Heart right ventricle (tissue), 16 donors: ENCODE measurements at regions not wholly inside any gene's neighbourhood (a gene's known extent, or its start where the extent isn't known, plus 50 kb on each side); places are given as distances from the start of the nearest gene placed in this dataset.

ENCODE experiments used
- ATAC-seq, 8 donors: fragments of 200-7000 bp; cut with Tn5 transposase; one replicate each; pipeline ENCODE4 v1.9.1; 2020; ENCODE audit warnings: mild to moderate bottlenecking in 8 of 8, moderate library complexity in 8 of 8, moderate number of reproducible peaks in 1 of 8
- DNase-seq, 2 donors: peaks; one replicate each; pipeline ENCODE4 v3.0.0-alpha.2; 2020
- H3K27ac ChIP-seq, 10 donors: fragments of 200-600 bp; sonication (generic) in 2 of 10; one replicate each; pipeline versions ENCODE4 v1.5.0 to v1.8.0; 2020 to 2022; ENCODE audit warnings: mild to moderate bottlenecking in 3 of 10
- H3K27me3 ChIP-seq, 7 donors: fragments of 200-600 bp; one replicate each; pipeline ENCODE4 v1.8.0; 2021 to 2022; ENCODE audit warnings: mild to moderate bottlenecking in 2 of 7
- H3K36me3 ChIP-seq, 9 donors: fragments of 200-600 bp; sonication (generic) in 1 of 9; one replicate each; pipeline versions ENCODE4 v1.5.0 to v1.8.0; 2020 to 2022; ENCODE audit warnings: mild to moderate bottlenecking in 2 of 9
- H3K4me1 ChIP-seq, 9 donors: fragments of 200-600 bp; sonication (generic) in 1 of 9; one replicate each; pipeline versions ENCODE4 v1.5.0 to v1.8.0; 2020 to 2022; ENCODE audit warnings: mild to moderate bottlenecking in 4 of 9
- H3K4me3 ChIP-seq, 10 donors: fragments of 200-600 bp; sonication (generic) in 2 of 10; one replicate each; pipeline versions ENCODE4 v1.5.0 to v1.8.0; 2020 to 2022; ENCODE audit warnings: mild to moderate bottlenecking in 7 of 10, moderate library complexity in 2 of 10
- H3K9me3 ChIP-seq, 11 donors: fragments of 200-600 bp in 10 of 11; sonication (generic) in 2 of 11; one replicate each; pipeline versions ENCODE4 v1.5.0 to v1.8.0; 2013 to 2022; ENCODE audit warnings: mild to moderate bottlenecking in 2 of 11, control low read depth in 1 of 11, moderate library complexity in 1 of 11
- WGBS, 2 donors: extraction: QIAGEN DNeasy Blood & Tissue Kit; methylation state at CpG; one replicate each; pipeline ENCODE4 v1.1.7; 2013; ENCODE audit warnings: inconsistent platforms in 1 of 2; 5-methylcytosine and 5-hydroxymethylcytosine counted together
- intact Hi-C, 10 donors: fragments of 100-400 bp; cut with DNase I; formaldehyde crosslinking; loops; one replicate each; pipeline versions ENCODE4 v1.11.1 to v1.14.2; 2022
- TF ChIP-seq, protein P1 (sequence below), 9 donors: fragments of 200-600 bp; sonication (generic) in 2 of 9; IDR thresholded peaks; one replicate each; pipeline versions ENCODE4 v1.5.0 to v1.8.0; 2021 to 2022; ENCODE audit warnings: antibody characterized with exemption in 9 of 9, mild to moderate bottlenecking in 5 of 9, moderate library complexity in 1 of 9
- donor health status: Arrhythmogenic right ventricular cardiomyopathy.
- donor health status: ischemic (EF 13 %, LVEDD 7.1; RV severe dilation, severe dysfunction).
- donor health status: healthy with polysubstance abuse.
- donor health status: DM: no; HTN: yes; CAD: no.
- donor health status: DM: no; HTN: no; CAD: no.
- donor health status: ischemic (EF 25% LVEDD 6.9; RV normal size, moderate dysfunction).
- donor health status: ischemic (EF 25% LVEDD 5.7; RV mildly dilated, moderate dysfunction).
- donor health status: healthy.
- donor health status: DM: yes; HTN: yes; CAD: no.
- donor health status: Ischemic cardiomyopathy.
- donor health status: ischemic (EF 35%, LVEDD 5.7; RV mildly dilated, moderate dysfunction).
- donor health status: nonischemic (EF 11% LVEDD 7.7; RV severe dilation, severe dysfunction).
- donor health status: DM: yes; HTN: yes; CAD: no.
- donor health status: PGD.
- donor health status: ischemic (EF 29% LVEDD 5.4; RV normal size, mild dysfunction).
- donor health status: nonischemic (EF 23%, LVEDD 6.1; RV moderate dilation, normal function).

DNA sequence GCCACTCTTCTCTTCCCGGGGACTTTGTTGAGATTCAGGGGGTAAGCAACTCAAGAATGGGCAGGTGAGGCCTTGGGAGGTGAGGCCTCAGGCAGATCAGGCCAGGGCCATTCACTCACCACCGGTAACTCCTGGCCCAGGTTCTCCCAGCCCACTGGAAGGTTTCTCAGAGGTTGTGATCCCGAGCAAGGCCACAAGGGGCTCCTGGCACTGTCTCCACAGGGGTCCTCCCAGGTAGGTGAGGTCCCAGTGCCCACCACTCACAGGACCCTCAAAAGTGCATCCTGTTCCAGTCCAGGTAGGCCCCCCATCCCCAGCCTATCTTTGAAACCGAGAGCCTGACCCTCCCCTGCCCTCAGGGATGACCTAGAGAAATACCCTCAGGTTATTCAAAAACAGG lies 236.1 kb downstream of the BUB3 start:
- no peak for DNase-seq
- ATAC-seq: no peak
- WGBS, 2 donors: 85 to 86% methylated on average over 4 of the region's 4 CpGs
- H3K4me1 ChIP-seq: no peaks in the 10 kb centered on the region
- H3K4me3 ChIP-seq: no peak overlapping the region
- no peaks in the 10 kb centered on the region for H3K36me3 ChIP-seq
- intact Hi-C loops: no loop called here
- TF ChIP-seq, protein P1, sequence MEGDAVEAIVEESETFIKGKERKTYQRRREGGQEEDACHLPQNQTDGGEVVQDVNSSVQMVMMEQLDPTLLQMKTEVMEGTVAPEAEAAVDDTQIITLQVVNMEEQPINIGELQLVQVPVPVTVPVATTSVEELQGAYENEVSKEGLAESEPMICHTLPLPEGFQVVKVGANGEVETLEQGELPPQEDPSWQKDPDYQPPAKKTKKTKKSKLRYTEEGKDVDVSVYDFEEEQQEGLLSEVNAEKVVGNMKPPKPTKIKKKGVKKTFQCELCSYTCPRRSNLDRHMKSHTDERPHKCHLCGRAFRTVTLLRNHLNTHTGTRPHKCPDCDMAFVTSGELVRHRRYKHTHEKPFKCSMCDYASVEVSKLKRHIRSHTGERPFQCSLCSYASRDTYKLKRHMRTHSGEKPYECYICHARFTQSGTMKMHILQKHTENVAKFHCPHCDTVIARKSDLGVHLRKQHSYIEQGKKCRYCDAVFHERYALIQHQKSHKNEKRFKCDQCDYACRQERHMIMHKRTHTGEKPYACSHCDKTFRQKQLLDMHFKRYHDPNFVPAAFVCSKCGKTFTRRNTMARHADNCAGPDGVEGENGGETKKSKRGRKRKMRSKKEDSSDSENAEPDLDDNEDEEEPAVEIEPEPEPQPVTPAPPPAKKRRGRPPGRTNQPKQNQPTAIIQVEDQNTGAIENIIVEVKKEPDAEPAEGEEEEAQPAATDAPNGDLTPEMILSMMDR (IDR thresholded peaks at IDR 0.05): no peak
- no peak overlapping the region for H3K27ac ChIP-seq
- H3K9me3 ChIP-seq: peaks cover 0 to 25% (median 6%) of the 10 kb centered on the region in 11 donors
- H3K27me3 ChIP-seq: peaks cover 0 to 5% (median 0%) of the 10 kb centered on the region in 7 donors

DNA sequence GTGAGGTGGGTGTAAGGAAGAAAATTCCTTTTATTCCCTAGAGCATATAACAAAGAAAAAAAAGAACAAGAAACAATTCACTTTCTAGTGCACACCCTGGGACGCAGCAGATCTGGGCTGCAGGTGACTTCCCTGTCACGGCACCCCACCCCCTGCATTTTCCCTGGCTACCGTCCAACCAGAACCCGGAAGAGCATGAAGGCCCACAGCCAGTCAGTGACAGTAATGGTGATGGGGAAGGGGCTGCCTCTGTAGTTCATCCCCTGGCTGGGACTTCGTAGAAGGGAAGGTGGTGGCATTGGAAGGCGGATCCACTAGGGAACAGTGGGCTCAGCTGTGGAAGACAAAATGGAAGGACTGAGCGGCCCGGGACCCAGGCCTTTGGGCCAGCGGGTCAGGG lies 236.7 kb downstream of the BUB3 start:
- Histone ChIP-seq H3K4me3 (no peak overlapping the region), H3K4me1 (no peaks in the 10 kb centered on the region), H3K9me3 (peaks cover 0 to 19% (median 1%) of the 10 kb centered on the region in 11 donors), H3K27me3 (peaks cover 0 to 5% (median 0%) of the 10 kb centered on the region in 7 donors), H3K36me3 (no peaks in the 10 kb centered on the region), H3K27ac (no peak overlapping the region)
- no peak for DNase-seq
- TF ChIP-seq, protein P1 (IDR thresholded peaks at IDR 0.05): no peak
- intact Hi-C loops: no loop called here
- WGBS, 2 donors: 82 to 86% methylated on average over 9 of the region's 9 CpGs
- no peak for ATAC-seq

DNA sequence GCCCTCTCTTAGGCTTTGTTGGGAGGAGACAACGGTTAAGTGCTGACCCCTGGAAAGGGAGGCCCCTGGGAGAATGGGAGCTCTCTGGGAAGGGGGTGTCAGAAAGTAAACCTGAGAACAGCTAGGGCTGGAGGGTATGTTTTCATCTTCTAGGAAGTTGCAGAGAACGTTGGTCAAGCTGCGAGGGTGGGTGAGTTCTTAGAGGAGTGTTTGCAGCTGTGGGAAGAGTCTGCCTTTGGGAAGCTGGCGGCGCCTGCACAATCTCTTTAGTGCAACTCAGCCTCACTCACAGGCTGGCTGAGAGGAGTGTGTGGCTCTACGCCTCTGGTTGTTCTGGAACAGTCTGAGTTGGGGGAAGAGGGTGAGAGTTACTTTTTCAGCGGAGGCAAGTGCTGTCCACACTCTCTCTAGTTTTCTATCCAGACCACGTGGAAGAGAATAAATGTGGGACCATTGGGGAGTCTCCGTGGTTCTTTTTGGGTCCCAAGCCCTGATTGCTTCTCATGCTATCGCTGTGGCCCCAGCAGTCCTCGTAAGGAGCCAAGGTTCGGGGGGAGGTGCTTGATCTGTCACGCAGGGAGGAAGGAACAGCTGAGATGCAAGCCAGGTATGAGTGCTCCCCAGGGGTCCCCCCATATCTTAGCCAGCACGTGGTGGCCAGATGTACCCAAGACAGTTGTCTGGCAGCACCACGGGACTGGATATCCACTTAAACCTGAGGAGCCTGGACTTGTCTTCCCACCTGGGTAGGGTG lies 237.2 kb downstream of the BUB3 start:
- Histone ChIP-seq H3K27me3 (peaks cover 0 to 5% (median 0%) of the 10 kb centered on the region in 7 donors), H3K27ac (no peak overlapping the region), H3K4me1 (no peaks in the 10 kb centered on the region), H3K9me3 (peaks cover 0 to 13% (median 0%) of the 10 kb centered on the region in 11 donors), H3K4me3 (no peak overlapping the region), H3K36me3 (no peaks in the 10 kb centered on the region)
- DNase-seq: no peak
- TF ChIP-seq, protein P1 (IDR thresholded peaks at IDR 0.05): no peak
- WGBS, 2 donors: 61 to 63% methylated on average over 15 of the region's 15 CpGs
- intact Hi-C loops: no loop called here
- ATAC-seq: no peak

DNA sequence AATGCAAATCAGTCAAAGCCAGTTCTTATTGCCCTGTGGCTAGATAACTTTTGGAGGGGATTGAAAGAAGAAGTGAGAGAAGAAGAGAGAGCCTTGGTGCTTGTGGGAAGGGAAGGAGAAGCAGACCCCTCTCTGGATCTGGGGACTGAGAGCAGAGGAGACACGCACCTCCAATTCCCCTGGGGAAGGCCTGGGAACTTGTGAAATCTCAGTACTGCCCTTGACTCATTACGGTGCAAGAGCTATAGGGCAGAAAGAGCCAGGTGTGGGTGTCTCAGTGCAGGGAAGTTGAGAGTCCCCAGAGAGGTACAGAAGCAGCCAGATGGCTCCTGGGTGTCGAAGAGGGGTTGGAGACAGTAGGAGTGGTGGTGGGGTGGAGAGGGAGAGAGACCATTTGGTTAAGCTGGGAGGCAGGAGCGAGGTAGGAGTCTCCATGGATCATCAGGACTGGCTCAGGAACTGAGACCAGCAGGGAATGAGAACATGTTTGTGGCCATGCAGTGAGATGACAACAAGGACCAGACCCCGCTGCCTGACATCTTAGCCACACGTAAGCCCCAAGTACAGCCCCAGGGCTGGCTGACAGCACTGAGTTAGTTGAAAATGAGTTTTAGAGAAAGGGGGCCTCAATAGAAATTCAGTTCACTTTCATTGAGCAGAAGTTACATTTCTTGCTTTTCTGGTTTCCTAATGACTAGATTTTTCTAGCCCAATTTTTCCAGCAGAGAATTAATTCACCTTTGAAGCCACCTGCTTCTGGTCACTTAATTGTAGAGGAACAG lies 238.2 kb downstream of the BUB3 start:
- TF ChIP-seq, protein P1 (IDR thresholded peaks at IDR 0.05): no peak
- ATAC-seq (no peak), DNase-seq (no peak)
- H3K4me1 ChIP-seq: no peaks in the 10 kb centered on the region
- H3K36me3 ChIP-seq: no peaks in the 10 kb centered on the region
- H3K27ac ChIP-seq: no peak overlapping the region
- H3K9me3 ChIP-seq: peaks cover 0 to 9% (median 0%) of the 10 kb centered on the region in 11 donors
- H3K4me3 ChIP-seq: no peak overlapping the region
- WGBS, 2 donors: 74 to 82% methylated on average over 6 of the region's 6 CpGs
- intact Hi-C loops: no loop called here
- H3K27me3 ChIP-seq: peaks cover 0 to 5% (median 0%) of the 10 kb centered on the region in 7 donors
